ENCODE measurements at regions not wholly inside any gene's neighbourhood (a gene's known extent, or its start where the extent isn't known, plus 50 kb on each side); places are given as distances from the start of the nearest gene placed in this dataset.
"Not testable (repeated sequence)": the region's sequence is repeated elsewhere in the genome, so short reads cannot be mapped to it uniquely, and the experiment has no call there.

DNA sequence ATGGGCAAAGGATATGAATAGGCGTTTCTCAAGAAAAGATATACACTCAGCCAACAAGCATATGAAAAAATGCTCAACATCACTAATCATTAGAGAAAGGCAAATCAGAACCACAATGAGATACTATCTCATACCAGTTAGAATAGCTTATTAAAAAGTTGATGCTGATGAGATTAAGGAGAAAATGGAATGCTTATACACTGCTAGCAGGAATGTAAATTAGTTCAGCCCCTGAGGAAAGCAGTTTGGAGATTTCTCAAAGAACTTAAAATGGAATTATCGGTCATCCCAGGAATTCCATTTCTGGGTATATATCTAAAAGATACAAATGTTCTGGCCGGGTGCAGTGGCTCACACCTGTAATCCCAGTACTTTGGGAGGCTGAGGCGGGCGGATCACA, 78.2 kb upstream of the NOX4 start:
- TF ChIP-seq, protein P1, sequence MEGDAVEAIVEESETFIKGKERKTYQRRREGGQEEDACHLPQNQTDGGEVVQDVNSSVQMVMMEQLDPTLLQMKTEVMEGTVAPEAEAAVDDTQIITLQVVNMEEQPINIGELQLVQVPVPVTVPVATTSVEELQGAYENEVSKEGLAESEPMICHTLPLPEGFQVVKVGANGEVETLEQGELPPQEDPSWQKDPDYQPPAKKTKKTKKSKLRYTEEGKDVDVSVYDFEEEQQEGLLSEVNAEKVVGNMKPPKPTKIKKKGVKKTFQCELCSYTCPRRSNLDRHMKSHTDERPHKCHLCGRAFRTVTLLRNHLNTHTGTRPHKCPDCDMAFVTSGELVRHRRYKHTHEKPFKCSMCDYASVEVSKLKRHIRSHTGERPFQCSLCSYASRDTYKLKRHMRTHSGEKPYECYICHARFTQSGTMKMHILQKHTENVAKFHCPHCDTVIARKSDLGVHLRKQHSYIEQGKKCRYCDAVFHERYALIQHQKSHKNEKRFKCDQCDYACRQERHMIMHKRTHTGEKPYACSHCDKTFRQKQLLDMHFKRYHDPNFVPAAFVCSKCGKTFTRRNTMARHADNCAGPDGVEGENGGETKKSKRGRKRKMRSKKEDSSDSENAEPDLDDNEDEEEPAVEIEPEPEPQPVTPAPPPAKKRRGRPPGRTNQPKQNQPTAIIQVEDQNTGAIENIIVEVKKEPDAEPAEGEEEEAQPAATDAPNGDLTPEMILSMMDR (IDR thresholded peaks at IDR 0.05 in 2 of 3, conservative IDR thresholded peaks at IDR 0.05 in 1 of 3; ENCODE audit: borderline replicate concordance in 1 of 3, insufficient read depth in 1 of 3, low read depth in 2 of 3, low read length in 2 of 3) = not testable (repeated sequence)
- TF ChIP-seq ELF1 (IDR thresholded peaks at IDR 0.05; ENCODE audit: borderline replicate concordance, low read depth) = not testable (repeated sequence)
